NCI-H2227 treated with DMSO at 0.1 percent for 48 hours (cell line): ENCODE measurements at regions not wholly inside any gene's neighbourhood (a gene's known extent, or its start where the extent isn't known, plus 50 kb on each side); places are given as distances from the start of the nearest gene placed in this dataset.
"Not testable (repeated sequence)": the region's sequence is repeated elsewhere in the genome, so short reads cannot be mapped to it uniquely, and the experiment has no call there.

Source experiments
- DNase-seq: peaks from one replicate; lab custom pipeline; 2025; lab: John Stamatoyannopoulos, UW

DNA sequence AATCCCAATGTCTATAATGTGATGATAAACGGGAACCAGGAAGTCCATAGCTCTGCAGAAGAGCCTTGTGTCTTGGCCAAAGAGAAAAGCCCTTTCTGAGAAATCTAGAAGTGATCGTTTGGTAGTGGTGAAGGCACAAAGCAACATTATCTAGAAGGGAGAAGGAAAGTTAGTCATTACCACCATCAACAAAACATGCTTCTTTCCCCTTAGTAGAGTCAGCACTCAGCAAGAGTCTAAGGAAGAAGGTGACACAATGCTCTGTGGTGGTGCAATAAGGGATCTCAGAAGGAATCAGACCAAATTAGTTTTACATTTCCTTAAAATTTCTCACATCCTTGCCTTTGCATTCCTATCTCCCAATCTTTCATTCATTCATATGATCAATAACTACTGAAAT, 134.4 kb upstream of the PRDX6 start:
- no peak for DNase-seq

DNA sequence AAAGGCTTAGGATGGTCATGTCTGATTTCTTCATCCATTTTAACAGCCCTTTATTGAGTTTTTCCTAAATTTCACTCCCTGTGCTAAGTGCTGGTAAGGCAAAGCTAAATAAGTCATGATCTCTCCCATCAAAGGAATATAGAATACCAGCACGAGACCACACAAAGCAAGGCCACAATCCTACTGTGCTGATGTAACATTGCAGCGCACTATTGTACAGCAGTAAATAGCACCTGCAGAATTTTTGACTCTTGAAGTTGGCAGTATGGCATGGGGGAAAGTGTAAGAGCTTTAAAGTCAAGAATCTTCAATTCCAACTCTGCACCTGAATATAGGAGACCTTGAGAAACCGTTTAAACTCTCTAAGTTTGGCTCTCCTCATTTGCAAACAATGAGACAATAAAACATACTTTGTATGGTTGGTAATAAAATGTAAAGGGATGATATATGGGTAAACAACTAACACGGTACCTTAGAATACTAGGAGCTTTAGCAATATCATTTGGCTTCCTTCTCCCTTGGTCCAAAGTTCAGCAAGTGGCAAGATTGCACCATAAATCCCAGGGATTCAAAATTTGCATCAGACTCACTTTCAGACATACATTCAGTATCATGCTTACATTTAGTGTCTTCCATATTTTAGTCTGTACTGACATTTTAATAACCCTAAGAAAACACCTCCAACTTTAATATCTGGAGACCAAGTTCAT, 132.9 kb upstream of the PRDX6 start:
- DNase-seq, result no peak

DNA sequence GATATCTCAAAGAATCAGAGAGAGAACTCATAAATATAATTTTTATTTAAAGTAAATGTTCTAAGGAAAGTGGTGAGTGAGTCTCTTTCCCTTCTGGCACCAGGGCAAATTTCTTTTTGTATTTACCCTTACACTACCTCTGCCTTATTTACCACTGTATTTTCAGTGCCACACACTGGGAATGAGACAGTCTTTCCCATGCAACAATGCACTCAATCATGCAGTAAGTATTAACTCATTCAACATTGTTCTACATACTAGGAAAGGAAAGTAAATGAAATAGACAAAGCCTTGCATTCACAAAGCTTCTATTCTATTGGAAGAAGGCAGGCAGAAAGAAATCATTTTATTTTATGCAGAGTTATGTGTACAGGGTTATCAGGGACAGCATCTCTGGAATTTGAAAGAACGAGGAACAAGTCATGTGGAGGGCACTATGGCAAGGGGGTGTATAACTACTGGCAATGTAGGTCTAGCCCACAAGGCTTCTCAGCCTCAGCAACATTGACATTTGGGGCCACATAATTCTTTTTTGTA, 129.8 kb upstream of the PRDX6 start:
- no peak for DNase-seq

DNA sequence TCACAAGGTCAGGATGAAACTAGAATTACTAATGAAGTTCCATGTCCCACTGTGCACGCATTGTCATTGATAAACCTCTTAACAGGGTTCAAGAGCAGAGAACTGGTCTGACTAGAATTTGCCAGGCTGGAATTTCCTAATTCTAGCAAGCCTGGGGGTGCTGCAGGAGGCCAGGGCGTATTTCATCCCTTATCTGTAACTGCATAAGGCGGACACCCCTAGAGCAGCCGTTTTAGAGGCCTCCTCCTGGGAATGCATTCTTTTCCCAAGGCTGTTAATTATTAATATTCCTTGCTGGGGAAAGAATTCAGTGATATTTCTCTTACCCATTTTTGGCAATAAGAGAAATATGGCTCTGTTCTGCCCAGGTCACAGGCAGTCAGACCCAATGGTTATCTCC, 124.5 kb upstream of the PRDX6 start:
- DNase-seq, result not testable (repeated sequence)

DNA sequence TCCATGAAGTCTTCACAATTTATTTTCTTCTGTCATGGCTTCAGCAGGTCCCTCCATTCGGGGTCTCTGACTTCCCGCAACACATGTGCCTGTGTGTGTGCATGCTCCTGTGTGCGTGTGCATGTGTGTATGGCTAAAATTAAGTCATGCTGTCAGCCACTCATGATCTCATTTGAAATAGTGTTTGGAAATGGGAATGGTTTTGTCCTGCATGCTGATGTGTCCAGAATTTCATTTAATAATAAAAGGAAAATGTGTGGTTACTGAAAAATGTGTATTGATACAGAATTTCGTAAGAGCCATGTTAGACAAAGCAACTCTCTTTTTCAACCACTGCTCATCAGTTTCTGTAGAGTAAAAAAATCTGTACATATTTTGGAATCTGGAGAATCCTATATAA, 123.8 kb upstream of the PRDX6 start:
- DNase-seq, result no peak

DNA sequence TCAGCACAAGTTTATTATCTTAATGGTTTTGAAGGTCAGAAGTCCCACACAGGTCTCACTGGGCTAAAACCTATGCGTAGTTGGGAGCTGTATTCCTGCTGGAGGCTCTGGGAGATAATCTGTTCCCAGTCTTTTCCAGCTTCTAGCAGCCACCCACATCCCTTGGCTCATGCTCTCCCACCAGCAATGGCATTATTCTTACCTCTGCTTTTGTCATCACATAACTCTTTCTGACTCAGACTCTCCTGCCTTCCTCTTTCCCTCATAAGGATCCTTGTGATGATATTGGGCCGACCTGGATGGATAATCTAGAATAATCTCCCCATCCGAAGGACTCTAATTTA, 122.2 kb upstream of the PRDX6 start:
- DNase-seq, result no peak

DNA sequence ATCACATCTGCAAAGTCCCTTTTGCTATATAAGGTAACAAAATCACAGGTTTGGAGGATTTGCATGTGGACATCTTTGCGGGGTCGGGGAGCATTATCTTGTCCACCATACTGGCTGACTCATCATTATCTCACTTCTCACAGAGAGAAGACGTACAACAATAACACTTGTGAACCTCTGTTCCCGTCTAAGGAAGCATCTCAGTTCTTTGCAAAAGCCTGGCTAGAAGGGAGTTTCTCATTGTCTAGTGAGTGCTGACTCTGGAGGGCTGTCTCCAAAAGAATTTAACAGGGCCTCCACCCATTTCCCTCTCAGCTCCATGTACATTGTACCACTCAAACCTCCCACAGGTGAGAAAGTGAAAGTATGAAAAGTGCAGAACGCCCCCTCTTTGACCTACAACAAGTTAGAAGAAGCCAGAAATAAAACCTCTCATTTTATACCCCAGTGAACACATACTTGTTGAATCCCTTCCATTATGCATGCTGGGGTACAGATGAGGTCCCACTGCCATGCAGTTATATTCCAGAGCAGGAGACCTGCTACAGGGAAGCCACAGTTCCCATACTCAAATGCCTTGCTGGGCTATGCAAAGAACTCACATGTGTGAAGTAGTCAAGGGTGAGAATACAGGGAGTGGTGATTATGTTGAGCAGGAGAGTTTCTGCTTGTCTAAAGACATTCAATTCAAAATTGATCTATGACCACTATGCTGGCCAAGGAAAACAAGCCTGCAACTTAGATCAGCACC, 121.7 kb upstream of the PRDX6 start:
- no peak for DNase-seq

DNA sequence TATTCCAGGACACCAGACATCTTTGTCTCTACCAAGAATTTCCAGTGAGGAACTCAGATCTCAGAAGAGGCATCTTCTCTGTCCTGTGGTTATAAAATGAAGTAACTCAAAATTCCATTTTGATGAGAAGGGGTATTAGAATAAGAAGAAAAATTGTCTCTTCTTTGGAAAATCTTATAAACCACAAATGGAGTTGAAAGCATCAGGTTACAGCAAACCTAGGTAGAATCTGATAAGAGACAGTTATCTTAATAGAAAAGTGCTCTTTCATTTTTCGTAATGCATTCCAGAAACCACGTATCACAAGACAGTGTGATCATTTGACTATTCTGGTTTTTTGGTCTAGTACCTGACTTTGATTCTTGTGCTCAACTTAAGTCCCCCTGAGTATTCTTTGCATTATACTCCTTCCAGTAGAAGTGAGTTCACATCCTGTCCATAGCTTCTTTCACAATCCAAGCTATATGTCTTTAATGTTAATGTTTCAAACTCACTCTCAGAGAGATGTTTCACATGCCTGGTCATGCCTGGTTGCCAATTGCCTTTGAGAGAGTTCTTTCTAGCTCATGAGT, 120.9 kb upstream of the PRDX6 start:
- no peak for DNase-seq

DNA sequence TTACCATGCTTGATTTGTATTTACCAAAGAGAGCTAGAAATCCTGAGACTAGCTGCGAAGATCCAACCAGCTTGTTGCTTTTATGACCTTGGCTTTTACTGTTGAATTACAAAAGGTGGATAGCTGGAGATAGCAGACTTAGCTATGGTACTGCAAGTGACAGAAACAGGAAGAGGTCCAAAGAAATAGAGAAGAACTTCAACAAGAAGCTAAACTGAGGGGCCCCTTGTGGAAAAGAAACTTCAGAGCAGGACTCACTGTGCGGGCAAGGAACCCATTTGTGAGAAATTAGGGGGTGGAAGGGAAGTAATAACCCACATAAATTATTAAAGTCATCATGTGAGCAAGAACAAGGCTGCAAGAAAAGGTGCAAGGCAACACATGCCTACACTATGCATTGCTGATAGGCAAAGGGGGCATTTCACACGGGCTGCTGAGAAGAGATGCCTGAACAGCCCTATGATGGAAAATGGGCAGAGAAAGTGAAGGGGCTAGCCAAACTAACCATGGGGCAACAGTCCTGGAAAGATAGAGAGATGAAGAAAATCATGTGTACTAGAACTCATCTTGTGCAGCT, 116.6 kb upstream of the PRDX6 start:
- no peak for DNase-seq

DNA sequence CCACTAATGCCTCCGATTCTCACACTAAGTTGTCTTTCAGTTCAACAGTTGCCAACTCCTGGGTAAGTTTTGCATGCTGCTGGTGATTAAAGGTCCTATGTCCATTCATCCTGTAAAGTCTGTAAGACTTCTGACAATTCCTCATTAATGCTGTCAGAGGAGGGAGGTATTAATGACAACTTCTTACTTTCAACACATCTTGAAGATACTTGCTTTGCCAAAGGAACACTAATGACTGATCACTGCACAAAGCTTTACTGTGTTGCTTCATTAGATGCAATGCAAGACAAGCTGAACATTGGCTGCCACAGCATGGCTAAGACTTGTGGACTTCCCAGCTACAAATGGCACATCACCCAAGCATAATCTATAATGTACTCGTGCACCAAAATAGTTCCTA, 114.6 kb upstream of the PRDX6 start:
- DNase-seq, result no peak

DNA sequence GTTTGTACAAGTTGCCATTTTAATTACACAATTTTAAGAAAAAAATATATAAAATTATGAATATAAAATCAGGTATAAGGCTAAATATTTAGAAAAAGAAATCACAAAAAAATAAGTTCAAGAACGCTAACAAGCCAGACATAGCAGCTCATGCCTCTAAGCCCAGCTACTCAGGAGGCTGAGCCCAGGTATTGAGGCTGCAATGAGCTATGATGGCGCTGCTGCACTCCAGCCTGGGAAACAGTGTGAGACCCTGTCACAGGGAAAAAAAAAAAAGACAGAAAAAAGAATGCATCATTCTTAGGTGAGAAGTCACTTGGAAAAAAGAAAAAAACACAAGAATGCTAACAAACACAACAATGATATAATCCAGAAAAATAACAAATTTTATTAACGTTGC, 112.3 kb upstream of the PRDX6 start:
- no peak for DNase-seq

DNA sequence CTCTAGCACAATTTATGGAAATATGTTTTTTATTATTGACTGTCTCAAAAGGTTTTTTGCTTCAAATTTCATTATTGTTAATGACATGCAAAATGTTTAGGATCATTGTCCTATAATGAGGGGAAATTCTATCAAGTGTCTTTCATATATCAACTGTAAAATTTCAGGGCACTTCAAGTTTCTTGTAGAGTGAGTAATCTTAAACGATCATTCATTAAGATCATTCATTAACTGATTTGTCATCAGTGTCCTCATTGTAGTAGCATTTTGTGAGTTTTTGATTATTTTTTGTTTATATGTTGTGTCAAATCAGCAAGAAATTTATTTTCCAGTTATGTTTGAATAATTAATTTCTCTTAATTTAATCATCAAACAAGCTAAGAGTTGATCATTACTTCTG, 111.8 kb upstream of the PRDX6 start:
- no peak for DNase-seq

DNA sequence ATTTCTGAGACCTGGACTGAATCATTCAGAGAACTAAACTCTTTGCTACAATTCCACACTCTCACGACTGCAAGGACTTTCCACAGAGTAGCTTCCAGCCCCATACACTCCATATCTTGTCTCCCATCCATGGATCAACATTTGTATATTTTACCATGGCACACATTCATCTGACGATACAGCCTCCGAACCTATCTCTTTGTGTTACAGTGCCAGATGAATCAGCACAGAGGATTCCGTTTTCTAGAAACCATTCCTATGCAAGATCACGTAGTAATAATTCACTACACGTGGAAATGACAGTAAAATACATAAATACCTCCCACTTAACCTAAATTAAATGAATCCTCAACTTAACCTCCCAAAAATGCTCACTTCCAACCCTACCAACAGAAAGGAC, 110.0 kb upstream of the PRDX6 start:
- no peak for DNase-seq

DNA sequence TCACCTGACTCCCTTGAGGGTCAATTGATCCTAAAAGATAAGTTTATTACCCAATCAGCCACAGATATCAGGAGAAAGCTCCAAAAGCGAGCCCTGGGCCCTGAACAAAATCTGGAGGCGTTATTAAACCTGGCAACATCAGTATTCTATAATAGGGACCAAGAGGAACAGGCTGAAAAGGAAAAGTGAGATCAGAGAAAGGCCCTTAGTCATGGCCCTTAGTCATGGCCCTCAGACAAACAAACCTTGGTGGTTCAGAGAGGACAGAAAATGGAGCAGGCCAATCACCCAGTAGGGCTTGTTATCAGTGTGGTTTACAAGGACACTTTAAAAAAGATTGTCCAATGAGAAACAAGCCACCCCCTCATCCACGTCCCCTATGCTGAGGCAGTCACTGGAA, 106.5 kb upstream of the PRDX6 start:
- DNase-seq, result not testable (repeated sequence)

DNA sequence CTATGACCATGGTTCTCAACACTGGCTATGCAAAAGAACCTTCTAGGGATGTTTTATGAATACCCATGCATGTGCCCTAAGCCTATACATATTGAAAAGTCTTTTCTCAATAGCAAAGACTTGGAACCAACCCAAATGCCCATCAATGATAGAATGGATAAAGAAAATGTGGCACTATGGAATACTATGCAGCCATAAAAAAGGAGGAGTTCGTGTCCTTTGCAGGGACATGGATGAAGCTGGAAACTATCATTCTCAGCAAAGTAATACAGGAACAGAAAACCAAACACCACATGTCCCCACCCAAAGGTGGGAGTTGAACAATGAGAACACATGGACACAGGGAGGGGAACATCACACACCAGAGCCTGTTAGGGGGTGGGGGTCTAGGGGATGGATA, 101.1 kb upstream of the PRDX6 start:
- not testable (repeated sequence) for DNase-seq

DNA sequence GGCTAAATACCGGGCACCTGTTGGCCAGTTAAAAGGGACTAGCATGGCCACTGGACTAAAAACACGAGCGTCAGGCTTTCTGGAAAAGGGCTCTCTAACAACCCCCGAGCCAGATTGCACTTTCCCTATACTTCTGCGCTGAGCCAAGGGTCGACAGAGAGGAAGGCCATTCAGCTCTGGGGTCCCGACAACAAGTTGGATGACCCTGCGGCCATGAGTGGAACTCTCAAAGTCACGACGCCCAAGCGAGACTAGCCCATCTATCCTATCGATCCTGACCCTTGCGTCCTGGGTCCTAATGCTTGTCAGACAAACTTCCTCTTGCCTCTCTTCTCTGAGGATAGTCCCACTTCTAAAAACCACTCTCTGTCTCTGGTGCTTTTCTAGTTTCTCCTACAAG, 99.9 kb upstream of the PRDX6 start:
- DNase-seq, result no peak

DNA sequence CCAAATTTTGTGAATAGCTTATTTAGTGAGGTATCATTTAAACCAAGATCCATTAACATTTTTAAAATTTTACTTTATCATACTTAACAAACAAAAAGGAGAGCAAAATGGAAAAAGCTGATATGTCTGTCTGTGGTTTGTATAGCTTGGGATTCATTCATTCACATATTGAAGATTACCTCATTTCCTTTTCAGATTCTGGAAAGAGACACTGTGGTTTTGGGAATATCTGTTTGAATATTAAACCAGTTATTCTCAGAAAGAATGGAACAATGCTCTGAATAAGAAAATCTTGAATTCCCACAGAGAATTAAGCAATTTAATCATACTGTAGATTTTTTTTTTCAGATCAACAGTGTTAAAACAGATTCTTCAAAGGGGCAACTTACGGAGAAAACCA, 93.8 kb upstream of the PRDX6 start:
- no peak for DNase-seq

DNA sequence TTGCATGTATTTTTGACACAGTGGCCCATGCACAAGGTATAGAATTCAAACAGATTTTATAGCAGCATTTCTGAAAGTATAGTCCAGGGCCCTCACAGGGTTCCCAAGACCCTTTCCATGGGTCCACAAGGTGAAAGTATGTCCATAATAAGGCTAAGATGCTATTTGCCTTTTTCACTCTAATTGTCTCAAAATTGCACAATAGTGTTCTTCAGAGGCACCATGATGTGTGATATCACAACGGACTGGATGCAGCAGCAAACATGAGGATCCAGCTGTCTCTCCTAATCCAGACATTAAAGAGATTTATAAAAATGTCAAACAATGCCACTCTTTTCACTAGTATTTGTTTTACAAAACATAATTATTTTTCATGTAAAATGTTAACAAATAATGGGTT, 88.8 kb upstream of the PRDX6 start:
- DNase-seq, result no peak

DNA sequence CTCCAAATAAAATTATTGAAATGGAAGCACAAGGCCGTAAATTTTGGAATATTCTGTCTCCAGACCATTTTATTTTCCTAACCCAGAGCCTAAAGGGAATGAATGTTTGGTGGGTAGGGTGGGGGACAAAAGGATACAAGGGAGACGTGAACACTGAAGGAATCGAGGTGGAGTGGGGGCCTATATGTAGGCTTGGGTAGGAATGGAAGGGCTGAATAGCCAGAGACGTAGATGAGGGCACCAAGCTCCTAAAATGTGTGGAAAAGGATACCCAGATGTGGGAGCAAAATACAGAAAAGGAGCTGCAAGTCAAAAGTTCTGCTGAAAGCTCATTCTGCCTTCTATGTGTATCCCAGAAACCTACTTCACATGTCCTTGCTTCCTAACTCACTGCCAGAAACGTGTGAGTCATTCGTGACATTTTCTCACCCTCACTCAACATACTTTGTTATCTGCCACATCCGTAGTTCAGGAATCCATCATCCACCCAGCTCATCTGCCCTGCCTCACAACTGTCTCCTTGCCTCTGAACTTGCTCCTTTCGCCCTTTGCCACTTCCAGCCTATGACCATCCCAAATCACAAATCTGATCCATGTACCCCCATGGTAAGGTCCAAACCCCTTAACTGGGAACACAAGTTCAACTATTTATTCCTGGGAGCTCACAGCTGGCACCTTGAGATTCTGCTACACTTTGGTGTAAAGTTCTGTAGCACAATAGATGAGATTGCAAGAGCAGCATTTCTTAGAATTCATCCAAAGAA, 84.1 kb upstream of the PRDX6 start:
- no peak for DNase-seq

DNA sequence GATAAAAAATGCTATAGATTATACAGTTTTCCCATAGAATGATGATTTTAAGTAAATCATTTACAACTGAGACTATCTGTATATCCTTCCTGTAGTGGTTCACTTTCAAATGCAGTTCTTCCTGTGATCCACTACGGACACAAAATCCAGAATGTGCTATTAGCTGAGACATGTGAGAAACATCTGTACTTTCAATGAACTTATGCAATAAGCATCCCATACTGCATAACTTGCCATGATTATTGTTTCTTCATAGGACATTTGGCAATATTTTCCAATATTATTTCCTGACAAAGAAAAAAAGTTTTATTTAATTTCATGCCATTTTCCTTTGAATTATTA, 83.5 kb upstream of the PRDX6 start:
- no peak for DNase-seq

DNA sequence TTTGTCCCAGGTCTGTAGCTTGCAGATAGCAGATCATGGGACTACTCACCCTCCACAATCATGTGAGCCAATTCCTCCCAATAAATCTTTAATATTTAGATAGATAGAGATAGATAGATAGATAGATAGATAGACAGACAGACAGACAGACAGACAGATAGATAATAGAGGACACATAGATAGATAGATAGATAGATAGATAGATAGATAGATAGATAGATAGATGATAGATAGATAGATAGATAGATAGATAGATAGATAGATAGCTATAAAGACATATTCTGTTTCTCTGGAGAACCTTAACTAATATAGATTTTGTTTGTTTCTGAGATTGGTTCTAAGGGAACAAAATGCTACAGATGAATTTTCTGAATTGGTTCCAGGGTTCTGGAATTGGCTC, 82.3 kb upstream of the PRDX6 start:
- not testable (repeated sequence) for DNase-seq

DNA sequence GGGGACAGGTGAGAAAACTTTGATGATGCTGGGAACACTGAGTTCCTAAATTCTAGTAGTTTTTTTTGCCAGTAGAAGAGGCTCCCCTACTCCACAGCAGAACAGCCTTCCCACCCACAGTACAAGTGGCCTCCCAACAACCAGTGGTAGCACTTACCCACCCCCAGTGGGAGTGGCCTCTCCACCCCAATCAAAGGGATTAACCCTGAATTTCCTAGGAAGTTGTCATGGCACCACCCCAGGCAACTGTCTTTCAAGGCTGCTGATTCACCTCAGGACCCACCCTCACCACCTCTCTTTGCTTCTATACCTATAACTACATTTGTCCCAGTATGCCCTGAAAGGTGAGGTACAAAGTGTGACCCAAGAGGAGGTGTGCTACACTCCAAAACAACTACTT, 81.4 kb upstream of the PRDX6 start:
- DNase-seq, result no peak
